ENCODE measurements at regions not wholly inside any gene's neighbourhood (a gene's known extent, or its start where the extent isn't known, plus 50 kb on each side); places are given as distances from the start of the nearest gene placed in this dataset.

DNA sequence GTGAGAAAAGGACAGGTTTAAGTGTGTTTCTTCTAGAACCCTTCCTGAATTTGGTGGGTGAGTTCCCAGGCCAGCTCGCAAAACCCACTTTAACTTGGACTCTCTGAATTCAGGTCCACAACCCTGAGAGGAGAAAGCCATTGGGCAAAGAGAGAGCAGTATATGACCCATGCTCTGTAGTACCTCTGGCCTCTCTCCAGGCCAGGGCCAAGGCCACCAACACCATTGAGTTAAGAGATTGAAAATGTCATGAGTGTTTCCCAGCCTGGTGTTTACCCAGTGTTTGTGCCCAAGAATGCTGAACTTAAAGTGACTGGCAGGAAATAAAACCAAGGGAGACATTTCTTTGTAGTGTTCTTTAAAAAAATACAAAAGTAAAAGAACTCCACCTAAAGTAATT lies 410.4 kb upstream of the CDH5 start:
- DNase-seq (ENCODE audit: low read depth), result no peak

GRCh38 chr16:65954446-65954845 lies 412.0 kb upstream of the CDH5 start:
- no peak for DNase-seq (ENCODE audit: low read depth)

- DNase-seq (ENCODE audit: low read depth), result no peak
Measured at GRCh38 chr16:65950211-65950610, 416.3 kb upstream of the CDH5 start.

DNA sequence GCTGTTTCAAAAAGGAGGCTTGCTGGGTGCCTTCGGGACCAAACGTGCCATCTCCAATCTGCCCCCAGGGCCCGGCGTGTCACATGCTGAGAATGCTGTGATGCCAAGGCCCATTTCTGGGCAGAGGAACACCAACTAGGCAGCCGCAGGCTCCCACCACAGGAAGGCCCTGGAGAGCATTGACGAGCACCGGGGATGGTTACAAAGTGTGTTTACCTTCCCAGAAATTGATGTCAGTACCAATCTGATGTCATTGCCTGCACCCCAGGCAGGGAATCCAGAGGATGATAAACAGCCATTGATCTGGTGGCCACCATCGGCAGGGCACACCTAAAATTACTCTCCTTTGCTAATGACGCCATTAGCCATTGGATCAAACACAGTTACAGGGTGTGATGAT lies 418.1 kb upstream of the CDH5 start:
- no peak for DNase-seq (ENCODE audit: low read depth)

GRCh38 chr16:65947951-65948350 lies 418.5 kb upstream of the CDH5 start:
- no peak for DNase-seq (ENCODE audit: low read depth)

DNA sequence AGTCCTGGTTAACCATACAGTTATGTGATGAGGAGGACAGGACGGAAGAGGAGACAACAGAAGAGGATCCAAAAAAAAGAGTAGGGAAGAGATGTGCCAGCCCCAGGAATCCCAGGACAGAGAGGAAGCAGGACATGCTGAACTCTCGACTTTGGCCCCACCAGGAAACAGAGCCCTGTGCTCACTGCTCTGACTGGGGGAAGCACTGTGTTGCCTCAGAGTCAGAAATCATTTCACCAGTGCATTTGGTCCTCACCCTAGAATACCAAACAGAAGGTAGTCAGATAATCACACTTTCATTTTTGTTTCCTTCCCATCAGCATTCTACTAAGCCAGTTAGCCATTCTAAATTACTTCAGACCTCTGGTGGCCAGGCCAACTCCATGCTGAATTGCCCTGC lies 421.0 kb upstream of the CDH5 start:
- DNase-seq (ENCODE audit: low read depth), result no peak

DNA sequence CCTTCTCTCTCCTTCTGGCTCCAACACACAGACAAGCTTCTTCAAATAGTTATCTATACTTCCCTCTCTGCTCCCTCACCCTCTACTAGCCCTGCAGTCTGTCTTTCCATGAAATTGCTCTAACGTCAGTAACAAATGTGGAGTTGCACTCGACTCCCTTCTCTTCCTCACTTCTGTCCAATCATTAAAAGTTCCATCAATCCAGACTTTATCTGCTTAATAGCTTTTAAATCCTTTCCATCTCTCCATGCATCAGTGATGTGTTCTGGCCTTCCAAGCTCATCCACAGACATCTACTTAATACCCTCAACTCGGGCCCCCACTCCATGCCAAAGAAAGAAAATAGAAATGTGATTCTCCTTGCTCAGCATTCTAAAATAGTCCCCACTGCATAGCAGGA lies 422.1 kb upstream of the CDH5 start:
- DNase-seq (ENCODE audit: low read depth), result no peak

GRCh38 chr16:65940711-65941110 lies 425.8 kb upstream of the CDH5 start:
- no peak for DNase-seq (ENCODE audit: low read depth)

GRCh38 chr16:65938083-65938482 lies 428.4 kb upstream of the CDH5 start:
- no peak for DNase-seq (ENCODE audit: low read depth)

DNA sequence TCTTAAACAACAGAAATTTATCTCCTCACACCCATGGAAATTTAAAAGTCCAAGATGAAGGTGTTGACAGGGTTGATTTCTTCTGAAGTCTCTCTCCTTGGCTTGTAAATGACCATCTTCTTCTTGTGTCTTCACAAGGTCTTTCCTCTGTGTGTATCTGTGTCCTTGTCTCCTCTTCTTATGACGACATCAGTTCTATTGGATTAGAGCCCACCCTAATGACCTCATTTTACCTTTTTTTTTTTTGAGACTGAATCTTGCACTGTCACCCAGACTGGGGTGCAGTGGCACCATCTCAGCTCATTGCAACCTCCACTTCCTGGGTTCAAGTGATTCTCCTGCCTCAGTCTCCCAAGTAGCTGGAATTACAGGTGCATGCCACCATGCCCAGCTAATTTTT lies 429.0 kb upstream of the CDH5 start:
- DNase-seq (ENCODE audit: low read depth), result no peak

DNA sequence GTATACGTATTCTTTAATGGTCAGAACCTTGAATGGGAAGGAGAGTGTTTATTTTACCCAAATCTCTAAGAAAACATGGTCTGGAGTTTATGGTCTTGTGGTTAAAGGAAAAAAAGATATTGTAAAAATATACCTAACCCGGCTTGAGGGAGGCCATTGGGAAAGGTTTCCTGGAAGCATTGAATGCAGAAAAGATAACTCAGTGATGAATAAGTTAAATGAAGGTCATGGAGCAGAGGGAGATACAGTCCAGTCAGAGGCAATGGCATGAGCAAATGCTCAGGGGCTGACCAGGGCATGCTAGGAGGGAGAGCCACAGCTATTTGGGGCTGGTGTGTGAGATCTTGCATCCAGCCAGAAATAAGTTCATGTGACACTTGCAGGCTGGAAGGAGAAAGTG lies 430.4 kb upstream of the CDH5 start:
- no peak for DNase-seq (ENCODE audit: low read depth)

DNA sequence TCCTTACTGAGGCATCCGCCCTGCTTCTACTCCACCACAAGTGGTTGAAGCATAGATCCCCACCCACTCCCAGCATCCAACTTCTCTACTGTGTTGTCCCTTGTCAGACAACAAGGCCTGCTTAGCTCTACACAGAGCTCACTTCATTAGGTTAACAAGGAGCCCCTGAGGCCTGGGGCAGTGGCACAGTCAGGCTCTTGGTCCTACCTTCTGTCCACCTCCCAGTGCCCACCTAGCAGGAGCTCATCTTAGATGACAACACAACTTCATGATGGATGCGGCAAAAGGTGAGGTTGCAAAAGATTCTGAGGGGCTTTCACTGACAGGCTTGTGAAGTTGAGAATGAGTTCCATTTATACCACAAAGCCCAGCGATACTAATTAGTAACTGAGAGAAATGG lies 432.0 kb upstream of the CDH5 start:
- DNase-seq (ENCODE audit: low read depth), result no peak

DNA sequence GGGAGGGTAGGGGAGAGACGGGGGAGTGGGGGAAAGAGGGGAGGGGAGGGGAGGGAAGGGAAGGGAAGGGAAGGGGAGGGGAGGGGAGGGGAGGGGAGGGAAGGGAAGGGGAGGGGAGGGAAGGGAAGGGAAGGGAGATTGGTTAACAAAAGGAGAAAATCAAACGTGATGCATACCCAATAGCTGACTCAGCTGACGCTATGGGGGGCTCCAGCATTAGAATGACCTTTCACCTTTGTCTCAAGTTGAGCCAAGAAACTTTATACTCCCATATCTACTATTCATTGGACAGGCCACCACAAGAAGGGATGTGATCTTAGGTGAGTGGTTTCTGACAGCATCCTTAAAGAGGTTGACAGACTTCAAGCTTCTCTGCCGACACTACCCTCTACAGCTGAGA lies 432.8 kb upstream of the CDH5 start:
- DNase-seq (ENCODE audit: low read depth), result no peak

DNA sequence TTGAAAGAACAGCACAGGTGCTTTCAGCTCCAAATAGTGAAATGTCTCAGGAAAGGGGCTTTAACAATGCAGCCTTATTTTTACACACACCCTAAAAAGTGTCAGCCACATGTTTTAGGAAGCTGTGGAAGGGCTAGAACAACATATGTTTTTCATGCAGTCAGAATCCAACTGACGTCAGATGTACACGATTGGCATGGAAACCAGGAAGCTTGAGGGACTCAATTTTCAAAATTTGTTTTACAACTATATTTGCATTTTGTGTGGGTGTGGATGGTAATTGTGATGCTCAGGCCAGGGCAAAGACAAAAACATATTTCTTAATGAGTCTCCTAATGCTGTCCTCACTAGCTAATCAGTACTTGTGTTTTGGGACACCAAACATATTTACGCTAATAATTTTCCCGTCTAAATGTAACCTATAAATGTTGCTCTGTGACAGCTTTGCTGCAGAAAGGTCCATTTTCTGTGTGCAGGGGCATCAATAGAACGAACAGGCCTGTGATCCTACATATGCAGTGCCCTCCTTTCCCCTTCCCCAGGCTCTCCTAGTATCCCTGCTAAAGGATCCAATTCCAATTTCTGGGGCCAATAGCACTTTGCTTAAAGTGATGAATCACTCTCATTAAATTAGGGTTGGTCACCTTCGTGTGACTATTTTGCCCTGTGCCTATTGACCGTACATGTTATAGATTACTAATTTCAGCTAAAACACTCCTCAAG lies 434.0 kb upstream of the CDH5 start:
- no peak for DNase-seq (ENCODE audit: low read depth)

GRCh38 chr16:65922923-65923322 lies 443.6 kb upstream of the CDH5 start:
- no peak for DNase-seq (ENCODE audit: low read depth)

DNA sequence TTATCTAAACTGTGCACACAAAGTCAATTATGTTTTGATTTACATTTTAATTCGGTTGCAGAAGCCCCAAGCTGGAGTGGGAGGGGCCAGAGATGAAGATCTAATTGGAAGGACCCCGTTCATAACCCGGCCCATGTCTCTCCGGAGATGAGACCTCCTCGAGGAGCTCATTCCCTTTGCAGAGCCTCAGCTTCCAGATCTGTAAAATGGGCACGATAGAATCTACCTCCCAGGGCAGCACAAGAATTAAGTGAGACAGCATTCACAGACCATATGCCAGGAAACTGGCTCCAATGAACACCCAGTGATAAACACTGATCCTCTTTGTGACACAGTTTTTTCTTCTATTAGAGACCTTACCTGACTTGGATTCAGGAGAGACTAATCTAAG lies 446.5 kb upstream of the CDH5 start:
- no peak for DNase-seq (ENCODE audit: low read depth)

- DNase-seq (ENCODE audit: low read depth), result no peak
Measured at GRCh38 chr16:65919145-65919985, 447.1 kb upstream of the CDH5 start.

GRCh38 chr16:65917466-65917865 lies 449.0 kb upstream of the CDH5 start:
- DNase-seq (ENCODE audit: low read depth), result no peak

DNA sequence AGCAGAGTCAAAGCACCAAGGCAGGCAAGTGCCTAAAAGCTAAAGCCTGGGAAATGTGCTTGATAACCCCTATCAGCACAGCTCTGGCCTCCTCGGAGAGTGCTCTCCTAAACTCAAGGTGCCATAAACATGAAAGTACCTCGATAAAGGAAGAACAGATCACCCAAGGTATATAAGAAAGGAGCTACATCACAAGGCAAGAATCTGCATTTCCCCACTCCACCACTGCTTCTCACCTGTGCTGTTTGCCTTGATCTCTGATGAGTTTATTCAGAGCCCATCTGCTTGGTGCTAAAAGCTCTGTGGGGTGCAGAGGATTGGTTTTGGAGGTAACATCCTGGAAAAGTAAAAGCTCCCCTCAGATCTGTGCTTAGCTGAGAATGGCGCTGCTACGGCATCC lies 449.5 kb upstream of the CDH5 start:
- no peak for DNase-seq (ENCODE audit: low read depth)

DNA sequence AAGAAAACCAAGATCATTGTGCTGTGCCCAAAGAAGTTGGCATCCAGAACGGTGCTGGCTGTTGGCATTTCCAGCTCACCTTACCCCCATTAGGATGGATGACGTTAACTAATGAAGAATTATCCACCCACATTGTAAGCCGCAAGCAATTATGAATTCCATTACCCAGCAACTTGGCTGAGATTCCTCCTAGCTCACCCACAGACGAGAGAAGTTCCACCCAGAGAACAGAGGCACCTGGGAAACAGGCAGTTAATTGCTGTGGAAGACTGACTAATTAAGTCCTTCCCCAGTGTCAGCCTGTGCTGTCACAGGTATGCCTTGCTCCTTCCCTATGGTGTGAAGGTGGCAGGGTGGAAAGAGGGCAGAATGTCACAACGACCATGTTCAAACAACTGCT lies 456.2 kb upstream of the CDH5 start:
- DNase-seq (ENCODE audit: low read depth), result no peak

GRCh38 chr16:65909310-65910050 lies 457.0 kb upstream of the CDH5 start:
- DNase-seq (ENCODE audit: low read depth), result no peak

DNA sequence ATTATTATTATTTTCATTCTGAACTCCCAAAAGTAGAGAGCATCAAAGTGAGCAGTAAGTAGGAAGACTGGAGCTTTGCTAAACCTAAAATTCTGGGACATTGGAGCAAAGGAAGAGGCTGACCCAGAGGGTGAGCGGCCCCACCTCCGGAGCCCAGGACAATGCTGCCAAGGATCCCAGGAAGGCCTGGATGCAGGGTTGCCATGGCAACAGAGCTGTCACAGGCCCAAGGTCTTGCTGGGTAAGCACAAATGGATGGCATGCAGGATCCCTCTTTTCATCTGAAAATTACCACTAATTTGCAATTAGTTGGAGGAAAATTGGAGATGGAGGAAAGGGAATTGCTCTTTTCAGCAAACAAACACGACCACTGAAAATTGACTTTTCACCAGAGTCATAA lies 457.9 kb upstream of the CDH5 start:
- DNase-seq (ENCODE audit: low read depth), result no peak

- DNase-seq (ENCODE audit: low read depth), result no peak
Measured at GRCh38 chr16:65905331-65905730, 461.2 kb upstream of the CDH5 start.

All from stimulated activated CD4-positive, alpha-beta T cell treated with anti-CD3 and anti-CD28 coated beads, Interleukin-2, amount 100 ng/mL, for 4 hours (primary cell).